Caco-2 (cell line): ENCODE measurements at regions not wholly inside any gene's neighbourhood (a gene's known extent, or its start where the extent isn't known, plus 50 kb on each side); places are given as distances from the start of the nearest gene placed in this dataset.

Source experiments
- BruUV-seq: library from RNA; stranded (reverse); fragments of 400-500 nt; replicated peaks from 2 replicates; lab custom pipeline; 2021; lab: Mats Ljungman, UMichigan
- CTCF ChIA-PET: fragments of 300-600 bp; sonication (Branson Sonifier 250); formaldehyde crosslinking; loops from one replicate; lab custom pipeline; 2022; ENCODE audit warnings: antibody characterized with exemption; lab: Charles Lee
- POLR2A ChIA-PET: fragments of 300-600 bp; sonication (Branson Sonifier 250); formaldehyde crosslinking; loops from one replicate; lab custom pipeline; 2022; ENCODE audit warnings: antibody characterized with exemption; lab: Charles Lee
- DNase-seq, 2 experiments: peaks; one replicate each; pipeline versions ENCODE4 v3.0.0 to v3.0.0-alpha.2; 2020 to 2022
- H3K27me3 ChIP-seq: replicated peaks from 2 replicates; pipeline ENCODE4 v1.6.0; 2011; ENCODE audit warnings: low read length; ENCODE audit not compliant: control insufficient read depth, insufficient read depth
- H3K36me3 ChIP-seq: 2 replicates; pipeline ENCODE4 v1.5.1; 2011; ENCODE audit warnings: low read length; ENCODE audit not compliant: control insufficient read depth, insufficient read depth
- H3K4me1 ChIP-seq: fragments of 250-450 bp; sonication (Bioruptor Pico); 2 replicates; pipeline ENCODE4 v1.5.1; 2020; ENCODE audit warnings: mild to moderate bottlenecking
- H3K4me3 ChIP-seq: 2 replicates; pipeline ENCODE4 v1.5.1; 2011; ENCODE audit warnings: low read depth, mild to moderate bottlenecking, control low read depth, low read length
- H3K9me3 ChIP-seq: fragments of 250-450 bp; sonication (Bioruptor Pico); 2 replicates; pipeline ENCODE4 v1.5.1; 2020; ENCODE audit warnings: mild to moderate bottlenecking, moderate library complexity
- H3K27ac Mint-ChIP-seq: one replicate; pipeline ENCODE4 v1.8.0; 2022; ENCODE audit warnings: mixed read lengths; ENCODE audit not compliant: unreplicated experiment
- H3K27me3 Mint-ChIP-seq: one replicate; pipeline ENCODE4 v1.8.0; 2022; ENCODE audit warnings: mixed read lengths; ENCODE audit not compliant: insufficient read depth, unreplicated experiment
- H3K36me3 Mint-ChIP-seq: one replicate; pipeline ENCODE4 v1.8.0; 2022; ENCODE audit warnings: mild to moderate bottlenecking, mixed read lengths; ENCODE audit not compliant: insufficient read depth, unreplicated experiment
- H3K4me1 Mint-ChIP-seq: one replicate; pipeline ENCODE4 v1.8.0; 2022; ENCODE audit warnings: low read depth, mixed read lengths; ENCODE audit not compliant: unreplicated experiment
- H3K4me3 Mint-ChIP-seq: one replicate; pipeline ENCODE4 v1.8.0; 2022; ENCODE audit warnings: mild to moderate bottlenecking, moderate library complexity, mixed read lengths; ENCODE audit not compliant: unreplicated experiment
- H3K9me3 Mint-ChIP-seq: one replicate; pipeline ENCODE4 v1.8.0; 2022; ENCODE audit warnings: mixed read lengths; ENCODE audit not compliant: unreplicated experiment
- intact Hi-C: fragments of 100-400 bp; cut with micrococcal nuclease; formaldehyde crosslinking; loops from one replicate; pipeline ENCODE4 v1.10.0; 2022; ENCODE audit not compliant: unreplicated experiment
- TF ChIP-seq, protein P1 (sequence below), 2 experiments: fragments of 200-600 bp in 1 of 2; IDR thresholded peaks; 1 replicate in 1 of 2; 2 replicates in 1 of 2; pipeline versions ENCODE4 v1.5.1 to v1.8.0; 2011 to 2022; ENCODE audit warnings: antibody characterized with exemption in 1 of 2, control low read depth in 1 of 2, inconsistent platforms in 1 of 2, low read depth in 1 of 2, low read length in 1 of 2, mild to moderate bottlenecking in 1 of 2, moderate library complexity in 1 of 2; ENCODE audit not compliant: insufficient read depth in 1 of 2, severe bottlenecking in 1 of 2, unreplicated experiment in 1 of 2

DNA sequence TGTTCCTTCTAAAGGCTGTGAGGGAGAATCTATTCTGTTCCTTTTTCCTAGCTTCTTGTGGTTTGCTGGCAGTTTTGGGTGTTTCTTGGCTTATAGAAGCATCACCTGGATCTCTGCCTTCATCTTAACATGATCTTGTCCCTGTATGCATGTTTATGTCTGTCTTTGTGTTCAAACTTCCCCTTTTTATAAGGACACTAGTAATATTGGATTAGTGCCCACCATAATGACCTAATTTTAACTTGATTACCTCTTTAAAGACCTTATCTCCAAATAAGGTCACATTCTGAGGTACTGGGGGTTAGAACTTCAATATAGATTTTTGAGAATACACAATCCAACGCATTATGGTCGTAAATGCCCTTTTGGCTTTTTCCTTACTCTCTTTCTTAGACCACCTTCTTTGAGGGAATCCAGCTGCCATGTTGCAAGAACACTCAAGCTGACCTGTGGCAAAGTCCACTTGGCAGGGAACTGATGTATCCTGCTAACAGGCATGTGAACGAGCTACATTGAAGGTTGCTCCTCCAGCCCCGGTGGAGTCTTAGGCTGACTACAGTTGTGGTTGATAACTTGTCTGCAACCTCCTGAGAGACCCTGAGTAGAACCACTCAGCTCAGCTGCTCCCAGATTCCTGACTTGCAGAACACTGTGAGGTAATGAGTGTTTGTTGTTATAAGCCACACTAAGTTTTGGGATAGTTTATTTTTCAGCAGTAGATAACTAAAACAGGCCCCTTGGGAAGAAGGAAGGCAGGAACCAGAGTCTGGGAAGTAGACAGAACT lies 127.1 kb upstream of the OR9Q1 start:
- TF ChIP-seq, protein P1, sequence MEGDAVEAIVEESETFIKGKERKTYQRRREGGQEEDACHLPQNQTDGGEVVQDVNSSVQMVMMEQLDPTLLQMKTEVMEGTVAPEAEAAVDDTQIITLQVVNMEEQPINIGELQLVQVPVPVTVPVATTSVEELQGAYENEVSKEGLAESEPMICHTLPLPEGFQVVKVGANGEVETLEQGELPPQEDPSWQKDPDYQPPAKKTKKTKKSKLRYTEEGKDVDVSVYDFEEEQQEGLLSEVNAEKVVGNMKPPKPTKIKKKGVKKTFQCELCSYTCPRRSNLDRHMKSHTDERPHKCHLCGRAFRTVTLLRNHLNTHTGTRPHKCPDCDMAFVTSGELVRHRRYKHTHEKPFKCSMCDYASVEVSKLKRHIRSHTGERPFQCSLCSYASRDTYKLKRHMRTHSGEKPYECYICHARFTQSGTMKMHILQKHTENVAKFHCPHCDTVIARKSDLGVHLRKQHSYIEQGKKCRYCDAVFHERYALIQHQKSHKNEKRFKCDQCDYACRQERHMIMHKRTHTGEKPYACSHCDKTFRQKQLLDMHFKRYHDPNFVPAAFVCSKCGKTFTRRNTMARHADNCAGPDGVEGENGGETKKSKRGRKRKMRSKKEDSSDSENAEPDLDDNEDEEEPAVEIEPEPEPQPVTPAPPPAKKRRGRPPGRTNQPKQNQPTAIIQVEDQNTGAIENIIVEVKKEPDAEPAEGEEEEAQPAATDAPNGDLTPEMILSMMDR (IDR thresholded peaks at IDR 0.05; ENCODE audit: insufficient read depth in 1 of 2, low read depth in 1 of 2, low read length in 1 of 2, severe bottlenecking in 1 of 2, unreplicated experiment in 1 of 2) = no peak
- no peak overlapping the region for H3K4me3 Mint-ChIP-seq
- no peak for DNase-seq
- H3K9me3 Mint-ChIP-seq = no peaks in the 10 kb centered on the region
- no peaks in the 10 kb centered on the region for H3K27me3 ChIP-seq
- intact Hi-C loops = no loop called here
- ChIA-PET POLR2A (no interaction called here), CTCF (no interaction called here)
- no peak overlapping the region for H3K27ac Mint-ChIP-seq
- H3K9me3 ChIP-seq = no peaks in the 10 kb centered on the region
- no peak overlapping the region for H3K4me3 ChIP-seq
- no peaks in the 10 kb centered on the region for H3K4me1 Mint-ChIP-seq
- H3K36me3 ChIP-seq = no peaks in the 10 kb centered on the region
- no TSS peak for BruUV-seq
- no peaks in the 10 kb centered on the region for H3K4me1 ChIP-seq
- peaks cover 9% of the 10 kb centered on the region for H3K27me3 Mint-ChIP-seq
- H3K36me3 Mint-ChIP-seq = no peaks in the 10 kb centered on the region

DNA sequence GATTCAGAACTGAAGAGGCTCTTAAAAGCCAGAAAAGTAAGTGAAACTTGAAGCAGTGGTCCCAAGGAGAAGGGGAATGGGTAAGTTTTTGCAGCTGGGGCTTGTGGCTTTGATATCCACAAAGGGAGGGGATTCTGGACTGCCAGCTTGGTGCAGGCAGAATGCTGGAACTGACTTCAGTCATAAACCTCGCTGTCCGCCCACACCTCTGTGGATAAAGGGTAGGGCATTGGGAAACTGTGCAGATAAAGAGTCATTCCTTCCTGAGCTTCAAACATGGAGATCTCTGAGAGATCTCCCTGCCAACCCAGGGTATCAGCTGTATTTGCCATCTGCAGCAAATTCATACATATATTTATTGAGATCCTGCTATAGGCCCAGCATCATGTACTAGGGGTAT lies 124.3 kb upstream of the OR9Q1 start:
- Mint-ChIP-seq H3K27me3 (peaks cover 3% of the 10 kb centered on the region), H3K27ac (no peak overlapping the region), H3K4me1 (peaks cover 7% of the 10 kb centered on the region), H3K4me3 (no peak overlapping the region), H3K9me3 (no peaks in the 10 kb centered on the region), H3K36me3 (no peaks in the 10 kb centered on the region)
- TF ChIP-seq, protein P1 (IDR thresholded peaks at IDR 0.05; ENCODE audit: insufficient read depth in 1 of 2, low read depth in 1 of 2, low read length in 1 of 2, severe bottlenecking in 1 of 2, unreplicated experiment in 1 of 2) = no peak
- H3K36me3 ChIP-seq = no peaks in the 10 kb centered on the region
- ChIA-PET POLR2A (no interaction called here), CTCF (no interaction called here)
- no peak overlapping the region for H3K4me3 ChIP-seq
- no peaks in the 10 kb centered on the region for H3K9me3 ChIP-seq
- BruUV-seq = no TSS peak
- peaks cover 13% of the 10 kb centered on the region for H3K4me1 ChIP-seq
- intact Hi-C loops = no loop called here
- no peaks in the 10 kb centered on the region for H3K27me3 ChIP-seq
- DNase-seq = no peak

DNA sequence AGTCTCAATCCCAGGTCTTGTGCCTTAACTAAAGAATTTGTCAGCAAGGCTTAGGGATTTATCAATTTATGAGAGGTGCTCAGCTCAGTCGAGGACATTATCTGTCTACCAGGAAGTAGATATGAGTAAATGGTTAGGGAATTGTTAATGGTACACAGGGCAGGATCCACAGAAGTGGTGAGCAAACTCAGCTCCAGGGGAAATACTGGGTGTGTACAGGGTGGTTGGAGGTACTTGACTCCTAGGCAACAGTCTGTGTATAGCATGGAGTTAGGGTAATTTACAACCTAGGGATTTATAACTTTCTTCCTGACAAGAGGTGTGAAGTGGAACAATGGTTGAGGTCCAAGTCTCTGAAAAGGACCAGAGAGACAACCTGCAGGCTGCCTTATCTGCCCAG lies 123.4 kb upstream of the OR9Q1 start:
- Mint-ChIP-seq H3K36me3 (no peaks in the 10 kb centered on the region), H3K4me3 (no peak overlapping the region), H3K27ac (no peak overlapping the region), H3K9me3 (no peaks in the 10 kb centered on the region), H3K27me3 (peaks cover 3% of the 10 kb centered on the region), H3K4me1 (peaks cover 7% of the 10 kb centered on the region)
- H3K36me3 ChIP-seq = no peaks in the 10 kb centered on the region
- intact Hi-C loops = no loop called here
- DNase-seq = no peak
- TF ChIP-seq, protein P1 (IDR thresholded peaks at IDR 0.05; ENCODE audit: insufficient read depth in 1 of 2, low read depth in 1 of 2, low read length in 1 of 2, severe bottlenecking in 1 of 2, unreplicated experiment in 1 of 2) = no peak
- POLR2A ChIA-PET = no interaction called here
- H3K4me1 ChIP-seq = peaks cover 13% of the 10 kb centered on the region
- H3K4me3 ChIP-seq = no peak overlapping the region
- BruUV-seq = no TSS peak
- H3K27me3 ChIP-seq = no peaks in the 10 kb centered on the region
- CTCF ChIA-PET = no interaction called here
- peaks cover 5% of the 10 kb centered on the region; the same call in 1 of the 2 replicates for H3K9me3 ChIP-seq
